SK-N-SH treated with all-trans-retinoic acid at 6 μM for 48 hours (cell line): ENCODE measurements at regions not wholly inside any gene's neighbourhood (a gene's known extent, or its start where the extent isn't known, plus 50 kb on each side); places are given as distances from the start of the nearest gene placed in this dataset.

Experiments
- ESRRG ChIP-seq: fragments of 250-450 bp; sonication (Bioruptor Pico); IDR thresholded peaks from 2 replicates; pipeline ENCODE4 v1.6.1; 2021; ENCODE audit warnings: mild to moderate bottlenecking
- PATZ1 ChIP-seq: fragments of 250-450 bp; sonication (Bioruptor Pico); IDR thresholded peaks from 2 replicates; pipeline ENCODE4 v1.8.0; 2020; ENCODE audit warnings: mild to moderate bottlenecking, moderate library complexity, borderline replicate concordance
- SNAI2 ChIP-seq: fragments of 250-450 bp; sonication (Bioruptor Pico); IDR thresholded peaks from 2 replicates; pipeline ENCODE4 v1.5.0; 2020; ENCODE audit warnings: mild to moderate bottlenecking, moderate library complexity
- TOX ChIP-seq: fragments of 250-450 bp; sonication (Bioruptor Pico); IDR thresholded peaks from 2 replicates; pipeline ENCODE4 v1.8.0; 2021; ENCODE audit warnings: mild to moderate bottlenecking, moderate library complexity, borderline replicate concordance
- ZNF8 ChIP-seq: fragments of 450-650 bp; formaldehyde crosslinking; IDR thresholded peaks from 2 replicates; pipeline ENCODE4 v1.5.0; 2020; ENCODE audit warnings: mild to moderate bottlenecking, moderate library complexity

GRCh38 chr9:84615544-84615943, 54.0 kb upstream of the NTRK2 start:
- TF ChIP-seq ZNF8 (no peak), SNAI2 (CRISPR knock-in tag) (no peak), TOX (CRISPR knock-in tag) (no peak), PATZ1 (CRISPR knock-in tag) (no peak), ESRRG (no peak)
